DND-41 (cell line): ENCODE measurements at regions not wholly inside any gene's neighbourhood (a gene's known extent, or its start where the extent isn't known, plus 50 kb on each side); places are given as distances from the start of the nearest gene placed in this dataset.

ENCODE experiments used
- CTCF ChIP-seq: IDR thresholded peaks from 2 replicates; pipeline ENCODE4 v1.5.1; 2012; ENCODE audit warnings: borderline replicate concordance, low read length, moderate library complexity, mild to moderate bottlenecking; ENCODE audit not compliant: poor library complexity, severe bottlenecking; ENCODE audit errors: extremely low read depth
- EZH2 ChIP-seq: IDR thresholded peaks from 3 replicates; pipeline ENCODE4 v1.6.1; 2012; ENCODE audit warnings: borderline replicate concordance, low read depth, mild to moderate bottlenecking, moderate library complexity, low read length, inconsistent platforms; ENCODE audit not compliant: severe bottlenecking

- TF ChIP-seq CTCF (no peak), EZH2 (no peak)
Measured at GRCh38 chr2:195038153-195038552, 618.9 kb upstream of the SLC39A10 start.
